ENCODE measurements at regions not wholly inside any gene's neighbourhood (a gene's known extent, or its start where the extent isn't known, plus 50 kb on each side); places are given as distances from the start of the nearest gene placed in this dataset.

DNA sequence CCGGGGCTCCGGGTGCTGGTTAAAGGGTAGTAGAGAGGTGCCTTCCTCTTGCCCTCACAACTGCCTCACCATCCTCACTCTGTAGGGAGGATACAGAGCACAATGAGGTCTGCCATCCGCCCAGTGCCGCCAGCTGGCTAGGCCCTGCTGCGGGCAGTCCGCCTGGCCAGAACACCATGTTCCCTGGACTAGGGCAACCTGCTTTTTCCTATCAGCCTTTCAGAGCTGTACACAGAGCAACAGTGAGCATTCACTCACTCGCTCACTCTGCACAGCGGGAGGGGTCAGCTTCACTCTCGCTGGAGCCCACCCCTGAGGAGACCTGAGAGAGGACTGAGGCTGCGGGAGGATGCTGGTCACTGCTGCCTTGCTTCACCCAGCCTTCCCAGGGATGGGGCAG lies 218.7 kb upstream of the CHRNA7 start:
- peak in 39 of 51 donors; percentile 15 to 85 (median 58) for DNase-seq

DNA sequence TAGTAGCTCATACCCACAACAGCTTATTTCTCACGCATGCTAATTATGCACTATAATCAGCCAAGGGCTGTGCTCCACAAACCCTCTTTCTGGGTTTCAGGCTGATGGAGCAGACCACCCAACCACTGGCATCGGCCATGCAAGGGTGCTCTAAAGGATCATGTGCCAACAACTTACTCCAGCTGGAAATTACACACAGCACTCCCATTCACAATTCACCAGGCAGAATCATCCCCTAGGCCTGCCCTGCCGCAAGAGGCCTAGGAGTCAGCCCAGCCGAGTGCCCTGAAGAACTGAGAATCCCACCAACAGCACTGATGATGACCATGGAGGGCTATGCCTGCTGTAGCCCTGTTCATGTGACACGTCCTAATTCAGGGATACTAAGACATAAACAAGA lies 216.2 kb upstream of the CHRNA7 start:
- peak in 19 of 51 donors; percentile 14 to 74 (median 32) for DNase-seq

DNA sequence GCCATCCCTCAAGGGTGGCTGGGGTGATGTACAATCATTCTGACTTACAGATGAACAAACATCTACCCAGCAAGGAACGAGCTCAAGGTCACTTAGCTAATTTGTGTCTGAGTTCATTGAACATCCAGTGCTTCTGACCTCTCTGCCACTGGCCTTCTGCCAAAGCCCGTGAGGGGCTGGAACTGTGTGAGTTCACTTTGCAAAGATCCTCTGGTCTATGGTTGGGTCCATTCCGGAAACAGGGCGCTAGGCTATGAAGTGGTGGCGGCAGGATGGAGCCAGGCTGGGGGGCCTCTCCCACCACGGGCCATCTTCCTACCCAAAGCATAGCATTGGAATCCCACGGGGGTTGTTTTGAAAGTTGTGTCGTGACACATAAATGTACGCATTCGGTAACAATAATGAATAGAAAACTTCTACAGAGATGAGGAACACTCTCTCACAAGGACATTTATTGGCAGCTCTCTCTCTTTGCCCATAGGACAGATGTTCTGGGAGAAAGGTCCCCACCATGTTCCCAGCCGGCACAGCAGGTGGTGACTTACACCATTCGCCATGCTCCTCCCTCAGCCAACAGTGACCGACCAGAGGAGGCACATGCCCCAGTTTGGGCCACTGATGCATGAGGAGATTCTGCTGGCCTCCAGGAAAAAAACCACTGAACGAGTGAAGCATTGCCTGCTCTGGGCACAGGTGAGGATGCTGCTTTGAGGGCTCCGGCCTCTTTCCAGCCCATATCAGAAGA lies 214.7 kb upstream of the CHRNA7 start:
- DNase-seq, result no peak

DNA sequence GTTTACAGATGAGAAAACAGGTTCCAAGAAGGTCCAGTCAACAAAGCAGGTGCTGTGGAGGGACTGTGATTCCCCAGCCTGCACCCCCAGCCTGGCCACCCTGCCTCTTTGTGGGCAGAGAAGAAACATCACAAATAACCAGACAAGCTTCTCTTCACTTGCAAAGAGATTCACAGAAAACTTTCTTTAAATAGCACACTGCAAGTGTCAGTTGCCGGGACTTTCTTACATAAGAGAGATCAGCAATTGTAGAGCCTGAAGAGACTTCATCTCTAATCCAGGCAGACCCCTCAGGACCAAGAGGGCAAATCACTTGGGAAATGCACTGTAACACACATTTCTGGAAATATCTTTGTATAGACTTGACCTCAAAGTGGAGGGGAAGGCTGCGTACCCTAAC lies 207.9 kb upstream of the CHRNA7 start:
- no peak for DNase-seq

DNA sequence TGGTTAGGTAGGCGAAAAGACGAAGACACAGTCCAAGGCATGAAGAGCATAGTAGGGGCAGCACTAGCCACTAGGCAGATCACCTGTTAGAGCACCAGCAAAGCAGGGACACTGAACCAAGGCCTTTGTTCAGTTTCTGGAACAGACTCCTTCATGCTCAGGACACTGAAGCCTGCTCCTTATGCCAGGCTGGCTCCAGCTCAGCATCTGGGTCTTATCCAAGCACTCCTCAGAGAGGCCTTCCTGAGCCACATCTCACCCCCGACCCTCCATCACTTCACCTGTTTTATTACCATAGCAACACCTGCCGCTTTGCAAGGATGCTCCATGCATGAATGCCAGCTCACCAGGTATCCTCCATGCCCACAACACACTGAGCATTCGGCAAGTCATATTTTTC lies 206.3 kb upstream of the CHRNA7 start:
- DNase-seq, result peak in 11 of 51 donors; percentile 10 to 56 (median 37)

DNA sequence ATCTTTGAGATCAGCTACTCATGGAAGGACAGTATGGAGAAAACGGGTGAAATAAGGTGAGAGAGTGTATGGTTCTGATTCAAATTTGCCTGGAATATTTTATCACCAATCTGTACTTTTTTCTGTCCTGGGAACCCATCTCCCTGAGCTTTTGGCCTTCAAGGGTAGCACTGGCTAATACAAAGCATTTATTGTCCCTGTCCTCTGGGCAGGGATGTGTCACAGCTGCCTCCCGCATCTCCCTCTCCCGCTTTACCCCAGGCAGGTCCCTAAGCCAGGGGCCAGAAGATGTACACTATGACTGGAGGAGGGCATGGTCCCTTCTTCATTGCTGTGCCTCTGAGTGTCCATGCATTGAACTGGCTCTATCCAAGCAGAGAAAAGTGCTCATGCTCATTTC lies 201.7 kb upstream of the CHRNA7 start:
- peak in 2 of 51 donors; percentile 27 to 34 for DNase-seq

DNA sequence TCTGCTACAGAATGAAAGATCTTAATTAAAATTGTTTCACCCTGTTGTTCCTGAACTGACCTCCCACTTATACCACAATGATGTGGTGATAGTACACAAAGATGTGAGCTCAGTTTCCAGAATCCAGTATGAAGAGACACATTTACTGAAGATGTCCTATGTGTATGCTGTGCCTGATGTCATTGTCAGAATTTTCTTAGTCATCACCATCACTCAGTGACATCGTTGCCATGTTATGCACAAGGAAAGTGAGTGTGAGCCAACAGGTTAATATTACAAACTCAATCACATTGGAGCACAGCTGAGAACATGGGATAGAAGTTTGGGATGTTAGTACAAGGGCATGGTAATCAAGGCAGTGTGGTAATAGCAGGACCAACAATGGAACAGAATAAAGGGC lies 199.7 kb upstream of the CHRNA7 start:
- no peak for DNase-seq

DNA sequence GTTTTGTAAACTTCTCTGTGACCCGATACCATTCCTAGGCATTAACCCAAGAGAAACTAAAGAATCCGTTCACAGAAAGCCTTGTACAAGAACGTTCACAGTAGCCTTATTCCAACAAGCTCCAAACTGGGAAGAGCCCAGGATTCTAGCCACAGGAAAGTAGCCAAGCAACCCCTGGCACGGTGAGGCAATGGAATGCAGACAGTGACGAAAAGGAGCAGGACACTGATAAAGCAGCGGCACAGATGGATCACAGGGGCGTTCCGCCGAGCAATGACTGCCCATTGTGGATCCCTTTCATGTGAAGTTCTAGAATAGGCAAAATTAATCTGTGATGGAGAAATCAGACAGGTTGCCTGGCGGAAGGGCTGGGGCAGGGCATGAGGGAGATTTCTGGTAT lies 198.7 kb upstream of the CHRNA7 start:
- no peak for DNase-seq

DNA sequence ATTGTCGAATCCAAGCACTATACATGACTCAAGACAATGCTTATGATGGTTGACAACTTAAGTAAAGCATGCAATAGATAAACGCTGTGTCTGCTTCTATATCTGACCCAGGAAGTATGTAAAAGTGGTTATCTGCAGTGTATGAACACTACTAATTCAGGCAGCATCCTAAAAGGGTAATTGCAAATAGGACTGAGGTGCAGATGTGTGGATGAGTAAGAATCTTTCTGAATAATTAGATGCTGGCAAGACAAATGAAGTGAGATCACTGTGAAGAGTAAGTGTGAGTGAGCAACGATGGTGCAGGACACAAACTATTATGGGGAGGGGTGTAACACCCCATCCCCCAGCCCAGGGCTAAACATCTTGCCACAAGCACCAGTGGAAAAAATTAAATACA lies 195.7 kb upstream of the CHRNA7 start:
- no peak for DNase-seq

DNA sequence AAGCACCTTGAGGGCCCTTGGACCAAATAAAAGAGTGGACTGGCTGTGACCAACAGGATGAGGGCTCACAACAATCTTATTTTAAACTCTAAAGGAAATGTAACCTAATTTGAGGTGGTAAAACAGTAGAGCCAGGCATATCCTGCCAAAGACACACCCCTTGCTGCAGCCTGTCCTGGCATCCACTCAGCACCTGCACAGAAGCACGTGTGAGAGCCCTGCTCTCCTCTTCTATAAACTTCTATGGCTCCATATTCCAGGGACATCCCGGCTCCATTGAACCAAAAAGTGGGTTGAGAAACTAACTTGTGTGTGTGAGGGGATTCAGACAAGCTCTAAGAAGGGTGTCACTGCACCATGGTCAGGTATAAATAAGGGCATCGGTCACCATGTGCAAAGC lies 190.9 kb upstream of the CHRNA7 start:
- DNase-seq, result no peak

DNA sequence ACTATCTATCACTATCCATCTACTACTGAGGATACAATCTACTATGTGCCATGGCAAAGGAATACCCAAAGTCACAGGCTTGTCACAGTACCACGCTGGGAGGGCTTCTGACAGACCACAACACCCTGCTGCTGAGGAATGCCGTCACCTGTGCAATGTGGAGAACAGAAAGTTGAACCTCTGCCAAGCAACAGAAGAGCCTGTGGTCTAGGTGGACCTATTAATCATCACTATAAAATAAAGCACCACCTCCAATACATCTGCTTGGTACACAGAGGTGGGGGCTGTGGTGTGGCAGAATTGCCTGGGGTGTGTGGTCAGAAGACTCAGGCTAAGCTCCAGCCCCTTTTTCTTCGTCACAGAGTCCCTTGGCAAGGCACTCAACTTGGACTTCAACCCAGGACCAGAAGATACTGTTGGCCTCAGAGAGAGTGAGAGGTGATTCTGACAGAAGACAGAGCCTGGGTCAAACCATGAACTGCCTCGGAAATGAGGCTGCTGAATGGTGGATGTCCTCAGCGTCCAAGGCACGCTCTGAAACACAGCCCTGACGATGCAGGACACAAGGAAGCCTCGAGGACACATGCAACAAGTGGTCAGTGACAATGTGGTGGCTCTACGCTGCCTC lies 189.4 kb upstream of the CHRNA7 start:
- DNase-seq, result peak in 2 of 51 donors; percentile 45 to 62

DNA sequence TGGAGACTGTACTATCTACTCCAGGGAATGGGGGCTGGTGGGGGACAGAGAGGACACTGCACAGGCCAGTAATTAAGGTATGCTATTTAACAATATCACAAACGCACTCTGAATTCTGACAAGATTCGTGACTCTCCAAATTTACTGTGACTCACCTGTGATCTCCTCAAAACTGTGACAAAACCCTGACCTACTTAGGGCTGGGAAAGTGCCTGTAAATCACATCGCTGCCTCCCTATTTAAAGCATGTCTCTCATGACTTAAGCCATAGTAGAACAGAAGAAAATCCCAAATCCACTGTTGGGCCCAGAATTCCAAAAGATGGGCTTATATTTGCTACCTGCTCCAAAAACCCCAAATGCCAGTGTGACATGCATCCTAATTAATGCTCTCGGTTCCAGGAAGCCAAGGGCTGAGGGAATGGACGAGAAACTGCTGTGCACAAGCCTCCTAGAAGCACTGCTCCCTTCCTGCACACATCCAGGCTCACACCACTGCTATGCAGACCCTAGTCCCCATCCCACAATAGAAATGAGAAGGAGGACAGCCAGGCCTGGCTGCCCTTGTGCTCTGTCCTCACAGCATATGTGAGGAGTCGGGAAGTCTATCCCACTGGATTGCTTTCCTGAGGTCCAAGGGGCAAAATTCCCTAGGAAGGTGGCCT lies 187.7 kb upstream of the CHRNA7 start:
- peak in 1 of 51 donors; percentile 54 for DNase-seq

DNA sequence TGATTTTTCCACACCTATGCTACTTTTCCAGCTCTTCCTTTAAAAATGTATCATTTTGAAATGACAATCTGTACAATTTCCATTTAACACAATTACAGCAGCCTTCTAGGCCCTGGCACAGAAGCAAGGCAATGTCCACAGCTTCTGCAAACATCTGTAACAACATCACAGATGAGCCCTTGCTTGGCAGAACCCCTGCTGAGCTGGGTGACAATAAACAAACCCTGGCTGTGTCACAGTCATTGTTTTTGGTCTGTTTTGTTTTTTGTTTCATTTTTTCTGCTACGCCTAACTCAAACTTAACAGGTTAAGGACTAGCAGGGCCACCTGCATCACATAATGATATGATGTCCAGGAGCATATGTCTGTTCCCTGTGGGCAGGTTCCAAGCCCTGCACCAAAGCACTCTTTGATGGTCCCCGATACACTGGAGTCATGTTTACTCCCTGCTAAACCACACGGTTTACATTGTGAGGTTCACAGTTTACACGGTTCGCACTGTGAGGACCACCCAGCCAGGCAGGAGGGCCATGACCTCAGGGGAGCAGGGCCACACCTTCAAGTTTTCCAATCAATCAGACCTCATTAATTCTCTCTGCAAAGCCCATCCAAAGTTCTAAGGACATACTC lies 186.8 kb upstream of the CHRNA7 start:
- DNase-seq, result peak in 24 of 51 donors; percentile 11 to 86 (median 60)

DNA sequence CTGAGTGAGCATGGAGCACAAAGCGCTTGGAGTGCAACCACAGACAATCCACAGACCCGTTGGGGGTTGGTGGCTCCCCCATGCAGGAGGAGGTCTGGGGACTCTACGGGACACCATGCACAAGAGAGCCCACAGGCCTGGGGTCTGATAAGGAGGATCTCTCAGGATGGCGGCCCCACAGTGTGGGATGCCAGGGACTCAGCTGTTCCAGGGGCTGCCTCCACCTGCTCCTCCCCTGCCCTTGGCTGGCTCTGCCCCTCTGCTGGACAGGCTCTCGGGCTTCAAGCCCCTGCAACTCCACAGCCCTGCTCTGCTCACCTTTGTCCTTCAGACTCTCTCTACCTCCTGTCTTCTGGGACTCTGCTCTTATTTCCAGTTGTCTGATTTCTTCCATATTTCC lies 184.5 kb upstream of the CHRNA7 start:
- no peak for DNase-seq

DNA sequence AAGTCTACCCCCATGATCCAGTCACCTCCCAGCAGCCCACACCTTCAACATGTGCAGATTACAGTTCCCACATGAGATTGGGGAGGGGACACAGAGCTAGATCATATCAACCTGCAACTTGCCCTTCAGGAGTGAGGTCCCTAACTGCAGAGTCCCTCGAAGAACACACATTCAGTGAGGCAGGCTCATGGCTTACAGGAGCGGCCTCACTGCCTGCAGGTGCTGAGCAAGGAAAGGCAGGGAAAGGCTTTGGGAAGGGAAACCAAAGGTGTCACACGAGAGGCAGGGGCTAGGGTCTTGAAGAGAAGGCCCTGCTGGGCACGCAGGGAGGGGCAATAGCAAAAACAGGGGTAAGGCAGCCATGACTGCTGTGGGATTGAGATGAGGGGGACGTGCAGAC lies 182.4 kb upstream of the CHRNA7 start:
- no peak for DNase-seq

DNA sequence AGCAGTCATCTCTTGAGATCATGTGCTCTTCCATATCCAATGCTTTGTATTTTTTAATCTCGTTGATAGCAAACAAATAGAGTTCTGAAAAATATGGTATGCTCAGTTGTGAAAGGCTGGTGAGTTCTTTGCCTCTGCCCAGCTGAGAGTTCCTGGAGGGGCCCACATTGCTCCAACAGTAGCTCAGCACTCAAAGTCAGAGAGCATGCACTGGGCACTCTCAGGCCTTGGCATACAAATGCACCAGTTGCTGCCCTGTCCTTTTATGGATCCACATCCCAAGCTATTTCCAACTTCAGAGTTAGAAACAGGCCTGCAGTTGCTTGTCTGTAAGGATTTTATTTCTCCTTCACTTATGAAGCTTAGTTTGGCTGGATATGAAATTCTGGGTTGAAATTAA lies 181.7 kb upstream of the CHRNA7 start:
- no peak for DNase-seq

DNA sequence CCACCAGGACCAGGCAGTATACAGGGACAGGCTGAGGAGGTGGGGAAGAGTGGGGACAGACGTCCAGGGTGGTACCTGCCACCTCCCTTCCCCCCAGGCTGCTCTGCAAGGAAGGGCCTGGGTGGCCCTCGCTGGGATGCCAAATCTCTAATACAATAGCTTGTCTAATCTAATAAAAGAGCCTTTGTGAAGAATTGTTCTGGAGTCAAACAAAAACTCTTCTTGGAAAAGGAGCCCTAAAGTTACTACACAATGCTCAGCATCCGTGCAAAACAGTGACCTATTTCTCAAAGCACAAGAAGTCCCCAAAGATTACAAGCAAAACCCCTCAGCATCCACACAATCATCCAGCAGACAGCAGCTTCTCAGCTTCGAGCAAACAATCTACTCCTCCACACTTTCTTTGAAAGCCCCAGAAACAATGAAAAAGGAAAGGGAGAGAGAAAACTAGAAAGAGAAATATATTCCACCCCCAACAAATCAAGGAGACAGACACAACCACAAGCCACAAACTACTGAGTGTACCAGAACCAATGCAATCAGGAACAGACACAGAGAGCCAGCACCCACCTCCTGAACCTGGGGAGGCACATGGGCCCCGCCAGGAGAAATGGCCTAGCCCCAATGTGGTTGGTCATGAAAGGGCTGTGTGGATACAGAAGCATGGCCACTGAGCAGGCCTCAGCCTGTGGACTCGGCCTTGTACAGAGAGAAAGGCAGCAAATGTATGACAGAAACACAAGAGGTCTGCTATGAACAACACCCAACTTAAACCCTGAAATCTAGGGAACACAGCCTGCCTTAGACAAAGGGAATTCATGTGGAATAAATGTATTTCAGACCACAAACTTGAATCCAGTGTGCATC lies 177.1 kb upstream of the CHRNA7 start:
- peak in 8 of 51 donors; percentile 37 to 89 (median 46) for DNase-seq

DNA sequence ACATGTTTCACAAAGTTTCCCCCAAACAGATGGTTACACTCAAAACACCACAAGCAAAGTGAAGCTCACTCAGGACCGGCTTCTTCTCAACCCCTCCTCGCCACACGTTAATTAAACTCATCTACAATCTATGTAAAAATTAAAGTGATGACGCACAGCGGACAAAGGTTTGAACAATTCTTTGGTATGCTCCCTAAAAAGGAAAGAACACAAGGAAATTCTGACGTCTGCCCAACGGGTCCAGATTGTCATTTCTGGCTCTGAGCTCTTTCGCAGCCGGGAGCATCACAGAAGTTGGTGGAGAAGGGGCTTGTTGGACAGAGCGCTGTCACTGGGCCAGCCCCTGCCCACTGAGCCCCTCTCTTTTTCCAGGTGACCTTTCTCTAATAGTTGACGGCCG lies 173.7 kb upstream of the CHRNA7 start:
- no peak for DNase-seq

DNA sequence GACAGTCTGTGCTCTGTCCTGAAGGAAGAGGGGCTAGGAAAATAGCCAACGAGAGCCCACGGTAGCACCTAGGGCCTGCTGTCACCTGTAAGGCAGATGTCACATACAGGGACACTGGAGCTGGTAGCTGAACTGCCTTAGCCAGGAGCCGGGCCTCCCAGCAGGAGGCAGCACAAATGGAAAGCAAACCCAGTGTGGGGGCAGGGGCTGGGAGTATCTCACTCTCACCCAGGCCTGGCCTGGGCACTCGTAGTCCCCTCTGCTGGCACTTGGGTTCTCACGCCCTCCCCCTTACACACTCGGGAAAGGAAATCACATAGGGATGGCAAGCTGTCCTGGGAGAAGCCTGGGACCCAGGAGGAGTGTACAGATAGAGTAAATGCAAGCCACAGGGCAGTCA lies 173.1 kb upstream of the CHRNA7 start:
- no peak for DNase-seq

DNA sequence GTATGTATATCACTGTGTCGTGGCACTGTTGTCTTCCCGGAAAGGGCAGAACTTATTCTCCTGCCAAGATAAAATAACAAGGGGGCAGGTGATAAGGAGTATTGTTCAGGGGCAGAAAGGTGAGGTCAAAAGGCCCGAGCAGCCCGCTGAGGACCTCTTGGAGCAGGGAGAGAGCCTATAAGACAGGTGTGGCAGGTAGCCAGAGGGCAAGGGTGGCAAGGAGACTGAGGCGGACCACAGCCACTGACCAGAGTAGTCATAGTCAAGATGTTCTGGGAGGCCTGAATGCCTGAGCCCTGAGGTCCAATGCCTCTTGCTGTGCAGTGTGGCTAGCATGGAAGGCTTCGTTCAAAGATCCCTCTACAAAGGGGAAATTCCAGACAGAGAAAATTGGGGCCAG lies 172.3 kb upstream of the CHRNA7 start:
- no peak for DNase-seq

DNA sequence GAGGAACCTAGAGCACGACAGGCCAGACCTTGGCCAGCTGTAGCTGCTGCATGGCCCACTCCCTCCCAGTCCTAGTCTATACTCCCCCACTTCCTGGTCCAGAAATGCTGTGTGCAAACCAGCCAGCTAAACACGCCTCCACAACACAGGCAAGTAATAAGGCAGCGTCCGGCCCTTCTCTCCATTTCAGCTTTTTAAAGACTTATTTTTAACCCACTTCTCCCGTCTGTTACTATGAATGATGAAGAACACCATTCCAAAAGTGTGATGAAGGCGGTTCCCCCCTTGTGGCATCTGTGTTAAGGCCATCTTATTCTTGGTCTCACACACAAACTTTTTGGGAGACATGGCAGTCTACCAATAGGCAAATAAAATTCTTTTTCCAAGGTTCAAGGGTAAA lies 164.1 kb upstream of the CHRNA7 start:
- no peak for DNase-seq

Measured in hypothalamus (tissue), 51 donors.